ENCODE measurements at regions not wholly inside any gene's neighbourhood (a gene's known extent, or its start where the extent isn't known, plus 50 kb on each side); places are given as distances from the start of the nearest gene placed in this dataset.

DNA sequence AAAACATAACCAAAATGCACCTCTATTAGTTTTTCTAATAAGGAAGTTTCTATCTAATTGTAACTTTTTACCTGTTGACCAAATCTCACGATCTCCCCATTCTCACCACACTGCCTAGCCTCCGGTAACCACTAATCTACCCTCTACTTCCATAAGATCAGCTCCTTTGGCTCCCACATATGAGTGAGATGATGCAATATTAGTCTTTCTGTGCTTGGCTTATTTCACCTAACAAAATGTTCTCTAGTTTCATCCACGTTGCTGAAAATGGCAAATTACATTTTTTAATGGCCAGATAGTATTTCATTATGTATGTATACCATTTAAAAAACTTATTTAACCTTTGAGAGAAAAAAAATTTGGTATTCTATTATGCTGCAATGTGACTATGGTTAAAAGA, 379.0 kb upstream of the NXPH2 start:
- TF ChIP-seq, protein P1, sequence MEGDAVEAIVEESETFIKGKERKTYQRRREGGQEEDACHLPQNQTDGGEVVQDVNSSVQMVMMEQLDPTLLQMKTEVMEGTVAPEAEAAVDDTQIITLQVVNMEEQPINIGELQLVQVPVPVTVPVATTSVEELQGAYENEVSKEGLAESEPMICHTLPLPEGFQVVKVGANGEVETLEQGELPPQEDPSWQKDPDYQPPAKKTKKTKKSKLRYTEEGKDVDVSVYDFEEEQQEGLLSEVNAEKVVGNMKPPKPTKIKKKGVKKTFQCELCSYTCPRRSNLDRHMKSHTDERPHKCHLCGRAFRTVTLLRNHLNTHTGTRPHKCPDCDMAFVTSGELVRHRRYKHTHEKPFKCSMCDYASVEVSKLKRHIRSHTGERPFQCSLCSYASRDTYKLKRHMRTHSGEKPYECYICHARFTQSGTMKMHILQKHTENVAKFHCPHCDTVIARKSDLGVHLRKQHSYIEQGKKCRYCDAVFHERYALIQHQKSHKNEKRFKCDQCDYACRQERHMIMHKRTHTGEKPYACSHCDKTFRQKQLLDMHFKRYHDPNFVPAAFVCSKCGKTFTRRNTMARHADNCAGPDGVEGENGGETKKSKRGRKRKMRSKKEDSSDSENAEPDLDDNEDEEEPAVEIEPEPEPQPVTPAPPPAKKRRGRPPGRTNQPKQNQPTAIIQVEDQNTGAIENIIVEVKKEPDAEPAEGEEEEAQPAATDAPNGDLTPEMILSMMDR (IDR thresholded peaks at IDR 0.05; ENCODE audit: insufficient read depth, low read length, poor library complexity, severe bottlenecking), result no peak
- TF ChIP-seq EZH2phosphoT487 (conservative IDR thresholded peaks at IDR 0.05; ENCODE audit: low read length), result no peak
